ENCODE measurements at regions not wholly inside any gene's neighbourhood (a gene's known extent, or its start where the extent isn't known, plus 50 kb on each side); places are given as distances from the start of the nearest gene placed in this dataset.

DNA sequence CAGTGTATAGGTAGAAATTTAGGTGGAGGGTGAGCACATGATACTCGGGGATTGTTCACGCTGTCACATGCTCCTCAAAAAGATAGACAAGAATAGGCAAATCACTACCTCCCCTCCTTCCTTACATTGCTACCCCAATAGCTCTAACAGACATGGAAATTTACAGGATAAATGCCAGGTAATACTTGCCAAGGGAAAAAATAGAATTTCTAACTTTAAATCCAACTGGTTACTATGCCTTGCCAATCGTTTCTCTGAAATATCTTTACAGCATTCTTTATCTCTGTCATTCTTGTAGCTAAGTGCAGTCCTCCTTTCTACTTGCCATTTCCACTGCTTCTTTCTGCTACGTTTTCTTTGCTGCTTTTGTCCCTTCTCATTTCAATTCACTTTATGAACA, 339.8 kb upstream of the ZEB2 start:
- no peak for TF ChIP-seq POLR2A (IDR thresholded peaks at IDR 0.05)
- TF ChIP-seq, protein P1, sequence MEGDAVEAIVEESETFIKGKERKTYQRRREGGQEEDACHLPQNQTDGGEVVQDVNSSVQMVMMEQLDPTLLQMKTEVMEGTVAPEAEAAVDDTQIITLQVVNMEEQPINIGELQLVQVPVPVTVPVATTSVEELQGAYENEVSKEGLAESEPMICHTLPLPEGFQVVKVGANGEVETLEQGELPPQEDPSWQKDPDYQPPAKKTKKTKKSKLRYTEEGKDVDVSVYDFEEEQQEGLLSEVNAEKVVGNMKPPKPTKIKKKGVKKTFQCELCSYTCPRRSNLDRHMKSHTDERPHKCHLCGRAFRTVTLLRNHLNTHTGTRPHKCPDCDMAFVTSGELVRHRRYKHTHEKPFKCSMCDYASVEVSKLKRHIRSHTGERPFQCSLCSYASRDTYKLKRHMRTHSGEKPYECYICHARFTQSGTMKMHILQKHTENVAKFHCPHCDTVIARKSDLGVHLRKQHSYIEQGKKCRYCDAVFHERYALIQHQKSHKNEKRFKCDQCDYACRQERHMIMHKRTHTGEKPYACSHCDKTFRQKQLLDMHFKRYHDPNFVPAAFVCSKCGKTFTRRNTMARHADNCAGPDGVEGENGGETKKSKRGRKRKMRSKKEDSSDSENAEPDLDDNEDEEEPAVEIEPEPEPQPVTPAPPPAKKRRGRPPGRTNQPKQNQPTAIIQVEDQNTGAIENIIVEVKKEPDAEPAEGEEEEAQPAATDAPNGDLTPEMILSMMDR (IDR thresholded peaks at IDR 0.05) = no peak
